Stimulated activated CD4-positive, alpha-beta T cell treated with anti-CD3 and anti-CD28 coated beads, Interleukin-1b, Interleukin-23, amount 100 ng/mL, for 24 hours (primary cell): ENCODE measurements at regions not wholly inside any gene's neighbourhood (a gene's known extent, or its start where the extent isn't known, plus 50 kb on each side); places are given as distances from the start of the nearest gene placed in this dataset.

Experiments used
- DNase-seq, 4 experiments: peaks; one replicate each; pipeline ENCODE4 v3.0.0-alpha.2; 2020; ENCODE audit warnings: low read depth in 4 of 4, low spot score in 1 of 4

DNA sequence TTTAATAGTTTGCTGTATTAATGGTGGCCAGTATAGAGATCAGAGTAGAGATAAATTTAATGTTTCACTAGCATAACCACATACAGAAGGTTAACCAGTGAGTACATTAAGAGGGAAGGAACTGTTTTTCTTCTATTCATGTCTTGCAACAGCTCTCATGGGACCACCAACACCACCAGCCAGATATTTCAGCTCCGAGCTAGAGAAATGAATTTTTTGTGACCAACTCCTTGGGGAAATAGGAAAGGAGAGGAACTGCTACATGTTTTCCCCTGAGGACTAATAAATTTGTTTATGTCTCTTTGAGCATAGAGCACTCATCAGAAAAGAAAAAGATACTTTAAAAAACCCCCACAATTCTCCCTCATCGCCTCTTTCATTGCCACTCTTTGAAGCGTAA is 247.5 kb downstream of the MBNL1 start:
- DNase-seq: no peak

DNA sequence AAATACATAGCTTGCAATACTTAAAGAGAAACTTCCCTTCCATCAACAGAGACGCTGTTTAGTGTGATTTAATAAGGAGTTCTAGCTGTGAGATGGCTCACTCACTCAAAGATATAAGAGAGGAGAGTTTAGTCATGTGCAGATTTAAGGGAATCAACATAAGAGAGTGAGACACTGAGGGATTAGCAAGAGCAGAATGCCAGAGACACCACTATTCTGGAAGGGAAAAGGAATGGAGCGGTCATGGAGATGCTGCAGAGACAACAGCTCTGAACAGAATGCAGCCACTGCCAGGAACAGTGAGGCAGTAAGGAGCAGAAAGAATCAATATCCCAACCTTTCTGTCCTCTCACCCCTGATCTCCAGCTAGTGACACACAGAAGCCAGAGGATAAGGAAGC is 248.8 kb downstream of the MBNL1 start:
- no peak for DNase-seq

DNA sequence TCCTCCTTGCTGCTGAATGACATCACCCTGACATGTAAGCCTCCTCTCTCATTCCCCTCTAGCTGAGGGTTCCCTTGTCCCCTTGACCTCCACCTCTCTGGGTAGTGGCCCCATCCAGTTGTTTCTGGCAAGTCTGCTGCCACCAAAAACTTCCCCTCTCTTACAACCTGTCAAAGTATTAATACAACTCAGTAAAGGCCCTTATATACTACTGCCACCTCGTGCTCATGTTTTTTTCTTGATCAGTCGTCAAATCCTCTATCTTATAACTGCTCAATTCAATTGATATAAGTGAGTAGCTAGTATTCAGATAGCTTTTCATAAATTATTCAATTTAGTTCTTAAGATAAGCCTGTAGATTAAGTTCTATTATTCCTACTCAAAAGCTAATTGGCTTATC is 249.6 kb downstream of the MBNL1 start:
- no peak for DNase-seq

DNA sequence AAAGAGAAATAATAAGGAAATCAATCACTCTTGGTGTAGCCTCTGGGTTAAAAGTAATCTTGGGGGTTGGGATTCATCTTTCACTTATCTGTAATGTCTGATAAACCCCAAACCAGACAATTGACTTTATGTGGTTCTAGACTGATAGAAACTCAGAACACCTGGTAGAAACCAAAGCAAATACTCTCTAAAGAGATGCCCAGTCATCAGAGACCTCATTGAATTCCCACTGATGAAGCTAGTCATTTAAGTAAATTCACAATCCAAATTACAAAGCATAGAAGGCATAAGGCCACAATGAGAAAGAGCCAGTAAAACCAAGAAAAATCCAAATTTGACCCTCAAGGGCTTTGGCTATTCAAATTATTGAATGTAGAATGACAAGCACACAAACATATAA is 250.6 kb downstream of the MBNL1 start:
- no peak for DNase-seq

DNA sequence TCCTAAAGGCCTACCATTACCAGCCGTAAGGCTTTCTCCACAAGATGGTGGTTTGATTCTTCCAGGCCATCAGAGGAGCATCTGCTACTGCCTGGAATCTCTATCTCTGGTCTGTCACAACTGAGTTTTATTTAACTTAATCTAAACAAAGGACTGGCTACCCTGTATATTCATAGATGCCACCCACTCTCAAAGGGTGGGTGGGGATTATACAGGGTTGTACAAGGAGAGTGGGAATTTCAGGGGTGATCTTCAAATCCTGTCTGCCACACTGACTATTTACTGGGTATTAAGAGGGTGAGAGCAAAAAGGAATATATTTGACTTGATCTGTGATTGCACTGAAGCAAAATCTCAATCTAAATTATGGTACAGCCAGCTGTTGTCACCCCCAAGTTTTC is 253.3 kb downstream of the MBNL1 start:
- DNase-seq: no peak

DNA sequence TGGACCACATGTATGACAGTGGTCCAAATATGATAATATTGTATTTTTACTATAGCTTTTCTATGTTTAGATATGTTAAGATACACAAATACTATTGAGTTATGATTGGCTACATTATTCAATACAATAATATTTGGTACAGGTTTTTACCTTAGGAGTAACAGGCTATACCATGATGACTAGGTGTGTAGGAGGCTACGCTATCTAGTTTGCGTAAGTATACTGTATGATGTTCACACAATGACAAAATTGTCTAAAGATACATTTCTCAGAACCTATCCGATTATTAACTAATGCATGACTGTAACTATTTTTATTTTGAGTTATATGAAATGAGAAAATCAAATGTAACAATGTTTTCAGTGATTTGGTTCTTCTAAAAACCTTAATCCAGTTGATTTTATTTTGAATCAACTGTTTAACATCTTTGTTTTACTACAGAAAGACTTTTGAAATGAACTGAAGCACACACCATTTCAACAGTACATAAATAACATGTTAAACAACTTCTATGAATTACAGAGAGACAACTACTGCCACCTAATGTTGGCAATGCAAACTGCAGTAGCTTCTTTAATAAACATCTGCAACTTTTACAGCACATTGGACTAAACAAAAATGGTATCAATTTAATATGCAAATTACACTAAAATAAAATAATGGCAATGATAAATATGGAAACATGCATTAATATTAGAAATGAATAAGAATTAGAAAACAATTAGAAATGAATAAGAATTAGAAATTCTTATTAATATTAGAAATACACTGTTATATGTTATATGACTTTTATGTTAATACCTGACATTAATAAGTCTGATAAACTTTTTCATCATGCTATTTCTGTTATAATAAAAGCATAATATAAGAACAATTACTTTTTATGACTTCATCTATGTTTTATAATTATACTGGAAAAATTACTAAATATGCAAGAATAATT is 255.7 kb downstream of the MBNL1 start:
- DNase-seq: peak in 3 of 4 experiments; percentile 13 to 32 (median 23)

DNA sequence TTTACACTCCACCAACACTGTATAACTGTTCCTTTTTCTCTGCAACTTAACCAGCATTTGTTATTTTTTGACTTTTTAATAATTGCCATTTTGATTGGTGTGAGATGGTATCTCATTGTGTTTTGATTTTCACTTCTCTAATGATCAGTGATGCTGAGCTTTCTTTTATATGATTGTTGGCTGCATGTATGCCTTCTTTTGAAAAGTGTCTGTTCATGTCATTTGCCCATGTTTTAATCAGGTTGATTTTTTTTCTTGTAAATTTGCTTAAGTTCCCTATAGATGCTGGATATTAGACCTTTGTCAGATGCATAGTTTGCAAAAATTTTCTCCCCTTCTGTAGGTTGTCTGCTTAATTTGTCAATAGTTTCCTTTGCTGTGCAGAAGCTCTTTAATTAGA is 263.0 kb downstream of the MBNL1 start:
- no peak for DNase-seq

DNA sequence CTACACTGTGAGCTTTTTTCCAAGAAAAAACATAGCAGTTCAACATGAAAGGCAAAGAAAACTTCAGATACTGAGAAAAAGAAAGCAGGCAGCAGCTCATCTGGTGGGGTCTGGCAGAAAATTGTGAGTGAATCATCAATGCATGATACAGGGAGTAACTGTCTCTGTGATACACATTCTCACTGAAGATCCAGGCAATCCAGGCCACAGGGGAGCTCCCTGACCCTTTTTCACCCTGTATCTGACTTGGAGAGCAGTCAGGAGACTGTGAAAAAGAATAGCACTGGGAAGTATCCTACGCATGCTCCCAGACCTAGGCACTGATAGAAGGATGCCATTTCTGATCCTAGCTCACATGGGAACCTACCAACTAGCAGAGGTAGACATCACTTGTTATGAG is 269.8 kb downstream of the MBNL1 start:
- DNase-seq: no peak

DNA sequence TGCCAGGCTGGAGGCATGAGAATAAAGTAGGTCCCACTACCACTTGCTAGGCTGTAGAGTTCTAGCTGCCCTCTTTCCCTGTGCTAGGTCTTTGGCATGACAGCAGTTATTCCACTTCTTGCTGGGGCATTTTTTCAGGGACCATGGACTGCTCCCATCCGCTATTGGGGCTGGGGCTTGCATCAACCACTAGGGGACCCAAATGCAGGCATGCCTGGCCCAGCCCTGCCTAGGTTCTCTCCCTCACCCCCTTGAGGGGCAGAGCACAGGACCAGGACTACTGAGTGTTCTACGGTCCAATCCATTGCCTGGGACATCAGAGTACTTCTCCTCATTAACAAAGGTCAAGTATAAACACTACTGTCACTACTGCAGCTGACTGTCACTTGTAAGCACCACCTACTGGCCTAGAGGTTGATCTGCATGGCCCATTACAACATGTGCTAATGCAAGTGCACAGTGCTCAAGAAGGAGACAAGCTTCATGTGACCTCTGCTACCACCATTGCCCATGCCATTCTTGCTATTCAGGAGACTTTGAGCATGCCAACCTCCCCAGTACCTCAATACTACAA is 270.5 kb downstream of the MBNL1 start:
- no peak for DNase-seq

DNA sequence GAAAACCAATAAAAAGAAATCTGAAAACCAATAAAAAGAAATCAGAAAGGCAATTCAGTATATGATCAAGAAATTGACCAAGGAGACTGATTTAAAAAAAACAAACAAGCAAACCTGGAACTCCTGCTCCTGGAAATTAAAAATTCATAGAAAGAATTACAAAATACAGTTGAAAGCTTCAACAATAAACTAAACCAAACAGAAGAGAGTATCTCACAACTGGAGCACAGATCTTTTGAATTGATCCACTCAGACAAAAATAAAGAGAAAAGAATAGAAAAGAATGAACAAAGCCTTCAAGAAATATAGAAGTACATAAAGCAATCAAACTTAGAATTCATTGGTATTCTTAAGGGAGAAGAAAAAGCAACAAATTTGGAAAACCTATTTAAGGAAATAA is 271.4 kb downstream of the MBNL1 start:
- DNase-seq: no peak

DNA sequence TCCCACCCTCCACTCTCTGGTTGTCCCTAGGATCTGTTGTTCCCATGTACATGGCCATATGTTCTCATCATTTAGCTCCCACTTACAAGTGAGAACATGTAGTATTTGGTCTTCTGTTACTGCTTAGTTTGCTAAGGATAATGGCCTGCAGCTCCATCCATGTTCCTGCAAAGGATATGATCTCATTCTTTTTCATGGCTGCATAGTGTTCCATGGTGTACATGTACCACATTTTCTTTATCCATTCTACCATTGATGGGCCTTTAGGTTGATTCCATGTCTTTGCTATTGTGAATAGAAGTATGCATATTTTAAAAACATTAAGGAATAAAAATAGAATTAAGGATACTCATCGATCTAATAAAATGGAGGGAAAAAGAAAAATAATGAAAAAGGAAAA is 278.4 kb downstream of the MBNL1 start:
- DNase-seq: no peak

DNA sequence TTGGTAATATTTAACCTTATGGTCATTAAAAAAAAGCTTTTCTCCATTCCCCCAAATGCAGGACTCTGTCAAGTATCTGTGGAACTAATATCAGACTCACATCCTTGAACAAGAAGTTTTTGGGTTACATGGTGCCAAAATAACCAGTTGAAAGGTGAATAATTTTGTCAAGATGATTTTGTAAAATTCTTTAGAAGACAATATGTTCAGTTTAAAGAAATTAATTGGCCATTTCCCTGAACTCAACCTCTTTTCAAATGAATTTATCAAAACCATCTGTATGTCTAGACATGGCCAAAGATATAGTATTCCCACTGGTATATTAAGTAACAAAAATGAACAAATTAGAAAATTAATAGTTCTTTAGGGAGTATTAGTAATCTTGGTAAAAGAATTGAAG is 280.5 kb downstream of the MBNL1 start:
- no peak for DNase-seq

DNA sequence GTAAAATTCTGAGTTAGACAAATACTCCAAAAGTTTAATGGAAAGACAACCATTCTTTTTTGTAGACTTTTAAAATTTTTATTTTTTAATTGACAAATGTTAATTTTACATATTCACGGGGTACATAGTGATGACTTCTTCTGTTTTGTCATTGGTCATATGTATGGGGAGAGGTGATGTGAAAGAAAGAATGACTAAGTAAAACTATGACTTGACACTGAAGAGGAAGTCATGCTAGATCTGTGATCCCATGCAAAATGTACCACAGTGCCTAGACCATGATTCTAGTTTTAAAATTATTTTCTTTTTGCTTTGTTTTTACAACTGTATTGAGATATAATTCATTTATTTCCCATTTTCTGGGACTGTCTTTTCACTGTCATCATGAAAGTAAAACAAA is 281.6 kb downstream of the MBNL1 start:
- DNase-seq: no peak

DNA sequence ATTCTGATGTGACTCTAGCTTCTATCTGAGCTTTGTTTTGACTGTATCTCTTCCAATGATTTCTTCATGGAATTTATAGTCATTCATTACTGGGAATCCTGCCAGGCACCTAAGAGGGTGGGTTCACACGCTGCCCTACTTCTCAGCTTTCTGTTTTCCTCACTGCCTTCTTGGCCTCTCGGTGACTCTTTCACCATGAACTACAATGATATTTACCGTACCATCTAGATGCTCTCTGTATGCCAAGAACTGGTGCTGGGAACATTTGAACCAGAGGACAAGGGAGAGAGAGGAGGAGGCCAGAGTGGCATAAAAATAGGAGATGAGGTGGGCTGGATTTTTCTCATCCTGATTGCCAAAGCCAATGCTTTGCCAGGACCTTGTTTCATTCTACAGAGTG is 280.0 kb upstream of the P2RY1 start:
- no peak for DNase-seq

DNA sequence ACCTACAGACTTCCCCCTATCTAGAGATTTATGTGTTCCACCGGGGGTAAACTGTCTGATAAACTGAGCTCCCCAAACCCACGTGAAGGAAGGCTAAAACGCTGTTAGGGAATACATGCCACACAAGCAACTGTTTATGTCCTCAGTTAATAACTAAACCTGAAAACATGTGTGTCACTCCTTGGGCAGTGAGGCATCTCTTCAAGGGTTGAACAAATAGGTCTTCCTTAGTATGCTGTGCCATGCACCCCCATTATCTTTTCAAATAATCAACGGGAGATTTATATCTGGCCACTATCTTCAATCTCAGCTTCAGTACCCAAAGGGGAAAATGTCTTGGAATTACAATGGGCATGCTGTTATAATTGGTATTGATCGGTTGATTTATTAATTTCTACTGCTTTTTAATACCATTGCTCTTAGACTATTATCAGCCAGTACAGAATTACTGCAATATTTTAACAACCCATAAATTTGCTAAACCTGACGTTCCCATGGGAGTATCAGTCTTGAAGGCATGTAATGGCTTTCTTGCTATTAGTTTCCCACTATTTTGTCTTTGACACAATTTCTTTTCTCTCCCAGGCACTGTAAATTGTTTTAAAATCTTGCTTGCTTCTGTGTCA is 279.2 kb upstream of the P2RY1 start:
- DNase-seq: no peak

DNA sequence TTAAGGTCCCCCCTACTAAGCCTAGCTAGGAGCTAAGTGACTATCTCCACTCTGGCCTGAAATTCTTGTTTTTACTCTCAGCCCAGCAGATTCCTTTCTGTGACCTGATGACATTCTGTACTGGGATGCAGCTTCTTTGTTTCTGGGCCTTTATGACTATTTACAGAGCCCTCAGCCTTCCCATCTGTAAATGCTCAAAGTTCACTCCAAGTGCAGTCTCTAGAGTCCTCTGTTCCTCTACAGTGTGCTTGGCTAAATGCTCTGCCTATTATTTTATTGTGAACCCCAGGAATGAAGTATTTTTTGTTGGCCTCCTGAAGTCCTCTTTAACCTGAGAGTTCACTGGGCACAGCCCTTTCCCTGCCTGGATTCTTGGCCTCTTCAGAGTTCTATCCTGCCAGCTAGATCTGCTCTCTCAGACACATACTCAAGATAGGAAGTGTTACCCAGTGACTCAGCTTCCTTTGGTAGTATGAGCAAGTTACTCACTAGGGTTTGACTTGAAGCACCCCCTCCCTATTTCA is 278.1 kb upstream of the P2RY1 start:
- no peak for DNase-seq

DNA sequence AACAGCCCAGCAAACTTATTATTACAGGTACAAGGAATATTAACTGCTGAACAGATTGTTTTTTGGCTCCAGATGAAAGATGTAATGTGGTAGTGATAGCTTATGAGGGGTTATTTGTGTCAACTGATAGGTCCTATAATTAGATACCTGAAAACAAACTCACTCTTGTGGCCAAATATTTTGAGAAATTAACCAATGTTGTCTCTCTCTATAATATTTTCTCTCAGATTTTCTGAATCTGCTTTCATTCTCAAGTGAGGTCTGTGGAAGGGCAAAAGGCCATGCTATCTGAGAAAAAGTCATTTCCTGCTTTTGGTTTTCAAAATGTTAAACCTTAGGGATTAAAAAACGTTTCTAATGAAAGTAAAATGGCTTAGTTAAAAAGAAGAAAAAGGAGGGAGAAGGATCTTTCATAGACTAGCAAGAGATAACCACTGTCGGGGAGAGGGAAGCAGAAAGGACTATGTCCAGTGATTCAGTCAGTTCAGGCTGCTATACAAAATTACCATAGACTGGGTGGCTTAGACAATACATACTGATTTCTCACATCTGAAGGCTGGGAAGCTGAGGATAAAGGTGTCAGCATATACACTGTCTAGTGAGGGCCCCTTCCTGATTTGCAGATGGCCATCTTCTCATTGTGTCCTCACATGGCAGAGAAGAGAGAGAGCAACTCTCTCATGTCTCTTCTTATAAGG is 277.5 kb upstream of the P2RY1 start:
- no peak for DNase-seq

DNA sequence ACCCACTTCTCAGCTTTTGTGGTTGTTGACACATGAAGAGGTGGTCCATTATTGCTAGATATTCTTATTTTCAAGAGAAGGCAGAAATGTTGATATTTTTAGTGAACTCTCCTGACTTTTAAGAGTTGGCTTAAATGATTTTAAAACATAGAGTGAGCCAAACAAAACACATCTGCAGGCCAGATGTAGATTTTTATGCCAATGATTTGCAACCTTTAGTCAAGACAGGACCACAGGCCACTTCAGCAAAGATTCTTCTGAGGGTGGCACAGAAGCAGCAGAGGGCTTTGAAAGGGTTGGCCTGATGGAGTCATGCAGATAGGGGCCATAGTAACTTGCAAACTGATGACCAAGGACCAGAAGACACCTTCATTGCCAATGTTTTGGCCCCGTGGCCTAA is 276.5 kb upstream of the P2RY1 start:
- no peak for DNase-seq

DNA sequence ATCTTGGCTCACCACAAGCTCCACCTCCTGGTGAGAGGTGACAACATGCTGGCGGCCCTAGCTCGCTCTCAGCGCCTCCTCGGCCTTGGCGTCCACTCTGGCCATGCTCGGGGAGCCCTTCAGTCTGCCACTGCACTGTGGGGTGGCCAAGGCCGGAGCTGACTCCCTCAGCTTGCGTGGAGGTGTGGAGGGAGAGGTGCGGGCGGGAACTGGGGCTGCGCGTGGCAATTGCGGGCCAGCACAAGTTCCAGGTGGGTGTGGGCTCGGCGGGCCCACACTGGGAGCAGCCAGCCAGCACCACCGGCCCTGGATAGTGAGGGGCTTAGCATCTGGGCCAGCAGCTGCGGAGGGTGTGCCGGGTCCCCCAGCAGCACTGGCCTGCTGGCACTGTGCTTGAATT is 275.7 kb upstream of the P2RY1 start:
- no peak for DNase-seq

DNA sequence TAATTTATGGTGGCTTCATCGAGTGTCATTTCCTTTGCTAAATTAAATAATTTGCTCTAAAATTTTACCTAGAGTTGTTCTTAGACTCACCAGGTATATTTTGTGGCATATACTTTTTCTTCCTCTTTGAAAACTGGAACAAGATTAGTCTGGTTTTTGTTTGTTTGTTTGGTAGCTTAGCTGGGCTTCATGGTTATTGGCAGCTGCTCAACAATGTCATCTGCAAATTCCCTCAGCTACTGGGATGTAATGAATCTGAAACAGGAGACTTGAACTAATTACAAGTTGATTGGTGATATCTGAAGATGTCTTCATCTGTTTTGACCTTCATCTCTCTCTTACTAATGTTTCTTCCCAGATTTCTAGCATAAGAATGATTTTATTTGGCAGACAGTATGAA is 270.5 kb upstream of the P2RY1 start:
- DNase-seq: no peak

DNA sequence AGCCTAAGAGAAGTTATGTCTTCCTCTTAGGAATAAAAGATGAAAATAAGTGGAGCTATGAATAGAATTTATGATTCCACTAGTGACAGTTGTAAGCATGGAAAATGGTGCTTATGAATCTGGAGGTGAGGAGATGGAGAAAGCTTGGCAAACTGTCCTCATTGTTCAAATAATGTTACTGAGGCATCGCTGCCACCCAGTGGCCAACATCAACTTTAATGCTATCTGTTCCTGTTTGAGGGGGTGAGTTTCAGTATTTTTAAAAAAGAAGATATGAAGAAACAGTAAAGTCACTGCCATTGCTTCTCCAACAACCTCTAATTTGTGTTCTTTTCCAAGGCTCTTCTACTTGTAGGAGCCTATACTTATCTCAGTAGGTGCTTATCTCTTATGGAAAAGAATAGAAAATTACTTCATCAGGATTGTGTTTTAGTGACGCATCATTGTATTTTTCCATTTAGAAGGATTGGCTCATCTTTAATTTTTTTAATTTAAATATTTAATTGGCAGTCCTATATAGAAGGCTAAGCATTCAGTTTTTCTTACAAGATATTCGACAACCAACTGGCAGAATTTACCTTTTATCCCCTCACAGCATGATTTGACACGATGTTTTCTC is 260.4 kb upstream of the P2RY1 start:
- peak in 1 of 4 experiments; percentile 4 for DNase-seq
